Cerebellar nuclear complex (tissue), 1 donor: ENCODE measurements at regions not wholly inside any gene's neighbourhood (a gene's known extent, or its start where the extent isn't known, plus 50 kb on each side); places are given as distances from the start of the nearest gene placed in this dataset.

ENCODE experiments used
- DNase-seq, 2 experiments: peaks; one replicate each; lab custom pipeline; 2025; lab: John Stamatoyannopoulos, UW

DNA sequence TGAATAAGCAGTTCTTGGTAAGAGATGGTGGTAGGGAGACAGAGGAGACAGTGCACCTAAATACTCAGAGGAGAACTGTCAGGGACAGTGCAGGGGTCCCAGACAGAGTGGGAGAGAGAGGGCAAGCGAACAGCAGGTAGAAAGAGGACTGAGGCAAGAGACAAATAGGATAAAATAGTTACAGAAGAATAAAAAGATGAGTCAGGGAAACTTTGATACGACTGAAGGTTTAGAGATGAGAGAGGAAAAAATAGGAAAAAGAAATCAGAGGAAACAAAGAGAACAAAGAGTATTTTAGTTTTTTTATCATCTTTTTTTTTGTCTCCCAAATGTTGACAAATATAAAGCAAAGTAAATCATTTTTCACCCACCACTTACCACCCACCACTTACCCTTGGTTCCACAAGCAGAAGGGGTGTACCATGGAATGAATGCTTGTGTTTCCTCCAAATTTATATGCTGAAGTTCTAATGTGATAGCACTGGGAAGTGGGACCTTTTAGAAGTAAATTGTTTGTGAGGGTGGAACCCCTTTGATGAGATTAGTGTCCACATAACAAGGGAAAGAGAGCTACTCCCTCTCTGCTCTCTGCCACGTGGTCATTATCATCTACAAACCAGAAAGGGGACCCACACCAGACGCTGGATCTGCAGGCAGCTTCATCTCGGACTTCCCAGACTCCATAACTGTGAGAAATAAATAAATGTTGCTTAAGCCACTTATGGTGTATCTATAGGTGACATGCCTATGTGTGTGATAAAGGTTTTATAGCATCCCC, 292.1 kb downstream of the BTG1 start:
- no peak for DNase-seq

DNA sequence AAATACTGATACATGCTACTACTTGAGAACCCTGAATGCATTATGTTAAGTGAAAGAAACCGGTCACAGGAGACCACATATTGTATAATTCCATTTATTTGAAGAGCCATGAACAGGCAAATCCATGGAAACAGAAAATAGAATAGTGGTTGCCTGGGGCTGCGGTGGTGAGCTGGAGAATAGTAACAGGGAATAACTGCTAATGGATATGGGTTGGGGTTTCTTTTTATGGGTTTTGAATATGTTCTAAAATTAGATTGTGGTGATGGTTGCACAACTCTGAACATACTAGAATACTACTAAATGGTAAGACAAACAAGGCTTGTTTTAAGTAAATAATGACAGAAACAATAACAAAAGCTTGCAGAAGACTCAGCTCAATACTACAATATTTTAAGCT, 293.0 kb downstream of the BTG1 start:
- DNase-seq, result no peak

DNA sequence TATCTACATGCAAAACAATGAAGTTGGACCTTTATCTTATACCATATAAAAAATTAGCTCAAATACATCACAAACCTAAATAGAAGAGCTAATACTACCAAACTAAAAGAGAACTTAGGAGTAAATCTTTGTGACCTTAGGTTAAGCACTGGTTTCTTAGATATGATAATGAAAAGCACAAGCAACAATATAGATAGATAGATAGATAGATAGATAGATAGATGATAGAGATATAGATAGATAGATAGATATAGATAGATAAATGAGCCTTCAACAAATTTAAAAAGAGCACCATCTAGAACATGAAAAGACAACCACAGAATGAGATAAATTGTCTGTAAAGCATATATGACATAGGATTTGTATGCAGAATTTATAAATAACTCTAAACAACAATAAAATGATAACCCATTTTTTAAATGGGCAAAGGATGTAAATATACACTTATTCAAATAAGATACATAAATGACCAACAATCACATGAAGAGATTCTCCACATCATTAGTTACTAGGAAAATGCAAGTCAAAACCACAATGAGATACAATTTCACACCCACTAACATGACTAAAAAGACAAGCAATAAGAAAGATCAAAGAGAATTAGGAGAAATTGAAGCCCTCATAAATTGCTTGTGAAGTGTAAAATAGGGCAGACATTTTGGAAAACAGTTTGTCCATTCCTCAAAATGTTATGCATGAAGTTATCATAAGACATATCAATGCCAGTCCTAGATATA, 293.7 kb downstream of the BTG1 start:
- DNase-seq, result no peak

DNA sequence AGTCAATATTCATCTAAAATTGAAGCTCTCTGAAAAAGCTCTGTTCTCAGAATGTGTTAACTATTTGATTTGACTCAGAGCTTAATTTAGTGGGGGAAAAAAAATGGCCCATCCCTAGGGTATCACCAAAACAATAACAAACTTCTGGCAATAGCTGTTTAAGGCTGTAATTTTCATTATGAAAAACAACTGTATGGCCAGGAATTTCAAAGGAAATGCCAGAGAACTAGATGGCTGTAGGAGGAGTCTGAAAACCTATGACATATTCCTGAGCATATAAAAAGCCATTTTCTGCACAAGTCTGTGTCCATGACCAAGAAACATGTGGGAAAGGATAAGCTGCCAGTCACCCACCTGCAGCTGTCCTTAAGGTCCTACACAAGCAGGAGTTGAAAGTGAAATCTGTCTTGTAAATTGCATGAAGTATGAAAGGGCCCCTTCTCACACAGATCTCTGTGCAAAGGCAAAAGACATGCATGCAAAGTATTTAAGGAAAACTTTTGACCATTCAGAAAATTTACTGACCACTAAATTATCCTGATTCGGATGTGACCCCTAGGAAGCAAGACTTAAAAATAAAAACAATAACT, 299.1 kb downstream of the BTG1 start:
- no peak for DNase-seq

DNA sequence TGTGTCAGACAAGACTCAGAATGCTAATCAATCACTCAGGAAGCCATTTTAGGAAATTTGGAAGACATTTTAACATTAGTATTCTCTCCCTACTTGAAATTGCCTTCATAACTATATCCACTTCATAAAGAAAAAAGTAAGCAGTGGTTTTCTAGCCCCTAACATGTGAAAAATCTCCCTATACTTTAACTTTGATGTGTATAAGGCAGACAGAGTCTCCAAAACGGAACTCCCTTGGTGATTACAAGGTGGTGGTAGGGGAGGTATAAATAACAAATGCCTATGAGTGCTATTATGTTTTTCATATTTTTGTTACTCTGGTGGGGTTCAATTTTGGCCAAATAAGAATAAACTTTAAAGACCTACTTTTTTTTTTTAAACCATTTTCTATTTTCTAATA, 300.3 kb downstream of the BTG1 start:
- DNase-seq, result no peak

DNA sequence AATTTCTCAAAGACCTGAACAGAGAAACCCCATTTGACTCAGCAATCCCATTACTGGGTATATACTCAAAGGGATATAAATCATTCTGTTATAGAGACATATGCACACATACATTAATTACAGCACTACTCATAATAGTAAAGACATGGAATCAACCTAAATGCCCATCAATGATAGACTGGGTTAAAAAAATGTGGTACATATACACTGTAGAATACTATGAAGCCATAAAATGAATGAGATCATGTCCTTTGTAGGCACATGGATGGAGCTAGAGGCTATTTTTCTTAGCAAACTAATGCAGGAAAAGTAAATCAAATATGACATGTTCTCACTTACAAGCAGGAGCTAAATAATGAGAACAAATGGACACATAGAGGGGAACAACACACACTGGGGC, 303.8 kb downstream of the BTG1 start:
- DNase-seq, result no peak

DNA sequence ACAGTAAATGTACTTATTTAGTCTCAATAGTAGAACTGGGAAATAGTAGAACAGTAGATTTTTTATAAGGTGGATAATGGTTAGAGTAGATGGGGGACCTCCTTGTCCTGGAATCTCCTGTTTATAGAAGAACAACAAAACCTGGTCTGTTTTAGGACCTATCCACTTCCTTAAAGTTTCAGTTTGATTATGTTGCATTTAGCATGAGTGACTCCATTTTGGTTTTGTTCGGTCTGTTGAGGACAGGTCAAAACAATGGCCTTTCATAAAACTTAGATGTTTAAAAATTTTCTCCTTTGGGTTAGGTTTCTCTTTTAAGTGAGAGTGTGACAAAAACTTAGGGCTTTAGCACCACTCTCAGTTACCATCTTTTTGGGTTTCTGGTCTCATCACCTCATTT, 308.9 kb downstream of the BTG1 start:
- DNase-seq, result no peak

DNA sequence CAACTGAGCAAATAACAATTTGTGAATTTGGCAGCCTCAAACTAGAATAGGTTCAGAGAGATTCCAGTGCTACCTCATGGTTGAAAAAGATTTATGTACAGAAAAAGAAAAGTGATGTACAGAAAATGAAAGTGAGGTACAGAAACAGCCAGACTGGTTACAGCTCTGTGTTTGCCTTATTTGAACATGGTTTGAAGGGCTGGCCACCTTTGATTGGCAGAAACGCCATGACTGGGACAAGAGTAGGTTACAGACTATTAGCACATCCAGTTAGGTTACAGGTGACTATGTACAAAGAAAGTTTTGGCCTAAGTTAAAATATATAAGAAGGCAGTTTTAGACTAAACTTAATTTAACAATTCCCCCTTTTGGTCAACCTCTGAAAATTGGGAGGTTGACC, 309.4 kb downstream of the BTG1 start:
- DNase-seq, result no peak

DNA sequence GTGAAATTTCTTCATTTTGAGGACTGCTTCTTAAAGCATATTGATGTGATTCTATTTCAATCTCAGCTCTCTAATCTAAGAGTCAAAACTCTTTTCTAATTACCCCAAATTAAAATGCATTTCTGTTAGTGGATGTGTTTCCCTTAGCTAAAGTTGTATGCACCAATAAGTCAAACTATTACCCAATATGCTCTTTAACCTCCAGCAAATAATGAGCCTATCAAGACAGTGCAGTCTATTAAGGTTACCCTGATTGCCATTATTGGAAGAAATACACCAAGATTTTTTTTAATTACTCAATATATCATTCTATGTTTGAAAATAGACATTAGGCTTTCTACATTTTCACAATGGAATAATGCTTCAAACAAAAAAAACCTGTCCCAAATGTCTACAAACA, 310.0 kb downstream of the BTG1 start:
- no peak for DNase-seq

DNA sequence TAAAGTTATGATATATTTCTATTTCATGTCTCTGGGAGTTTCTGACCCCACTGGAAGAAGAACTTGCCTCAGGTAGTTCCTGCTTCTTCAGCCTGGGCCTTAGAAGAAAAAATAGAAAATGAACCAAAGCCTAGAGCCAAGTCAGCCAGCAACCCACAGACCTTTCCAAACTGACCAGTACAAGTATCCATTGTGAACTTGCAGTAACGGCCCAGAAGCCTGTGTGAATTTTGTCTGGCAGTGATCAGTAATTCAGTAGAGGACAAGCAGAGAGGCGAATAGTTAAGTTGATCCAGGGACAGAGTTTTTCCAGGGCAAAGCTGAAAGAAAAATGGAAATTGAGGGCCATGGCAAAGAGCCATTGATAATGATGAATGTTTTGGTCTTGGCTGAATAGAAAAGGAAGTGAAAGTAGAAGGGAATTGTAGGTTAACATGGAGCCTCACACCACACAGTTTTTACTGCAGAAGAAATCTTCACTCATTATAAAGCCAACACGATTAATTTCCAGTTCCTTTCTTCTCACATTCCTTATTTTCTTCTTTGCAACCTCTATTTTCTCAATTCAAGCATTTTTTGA, 311.8 kb downstream of the BTG1 start:
- no peak for DNase-seq

DNA sequence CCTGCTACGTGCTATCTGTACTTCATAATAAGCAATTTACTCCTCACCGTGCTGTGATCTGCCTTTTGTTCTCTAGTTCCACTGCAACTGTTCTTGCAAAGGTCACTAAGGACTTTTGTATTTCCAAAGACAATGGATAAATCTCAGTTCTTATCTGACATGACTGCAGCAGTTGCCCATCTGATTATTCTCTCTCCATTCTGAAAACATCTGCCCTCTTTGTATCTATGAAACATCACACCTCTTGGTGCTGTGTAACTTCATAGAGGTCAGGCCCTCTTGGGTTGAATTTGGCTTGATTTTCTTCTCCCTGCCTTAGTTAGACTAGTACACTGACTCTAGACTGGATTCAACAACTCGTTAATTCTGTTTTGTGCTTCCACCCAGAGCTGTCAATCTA, 319.6 kb downstream of the BTG1 start:
- no peak for DNase-seq

DNA sequence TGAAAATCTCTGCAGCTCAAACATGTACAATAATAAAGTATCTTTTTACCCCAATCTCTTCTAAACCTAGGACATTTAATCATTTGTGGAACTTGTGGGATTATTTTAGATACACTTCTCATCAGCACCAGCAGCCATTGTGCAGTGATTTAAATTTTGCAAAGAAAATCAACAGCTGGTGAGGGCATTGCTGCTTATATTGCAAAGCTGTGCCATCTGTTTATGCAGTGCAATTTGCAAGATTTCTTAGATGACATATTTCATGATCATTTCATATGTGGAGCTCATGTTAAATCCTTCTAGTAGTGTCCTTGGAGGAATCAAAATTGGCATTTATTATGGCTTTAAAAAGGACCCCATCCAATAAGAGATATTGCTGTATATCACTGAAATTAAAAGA, 320.7 kb downstream of the BTG1 start:
- no peak for DNase-seq

DNA sequence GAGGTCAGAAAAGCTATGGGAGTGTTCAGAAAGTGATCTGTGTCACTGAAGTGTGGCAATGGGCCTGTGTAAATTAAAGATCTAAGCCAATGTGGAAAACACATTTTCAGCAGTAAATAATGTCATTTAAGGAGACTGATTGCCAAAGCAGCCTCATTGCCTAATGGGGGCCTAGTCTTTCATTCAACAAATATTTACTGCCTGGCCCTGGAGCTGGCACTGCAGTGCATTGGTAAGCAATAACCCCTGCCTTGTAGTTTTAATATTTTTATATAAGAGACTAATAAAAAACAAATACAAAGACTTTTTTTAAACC, 326.6 kb downstream of the BTG1 start:
- DNase-seq, result no peak

DNA sequence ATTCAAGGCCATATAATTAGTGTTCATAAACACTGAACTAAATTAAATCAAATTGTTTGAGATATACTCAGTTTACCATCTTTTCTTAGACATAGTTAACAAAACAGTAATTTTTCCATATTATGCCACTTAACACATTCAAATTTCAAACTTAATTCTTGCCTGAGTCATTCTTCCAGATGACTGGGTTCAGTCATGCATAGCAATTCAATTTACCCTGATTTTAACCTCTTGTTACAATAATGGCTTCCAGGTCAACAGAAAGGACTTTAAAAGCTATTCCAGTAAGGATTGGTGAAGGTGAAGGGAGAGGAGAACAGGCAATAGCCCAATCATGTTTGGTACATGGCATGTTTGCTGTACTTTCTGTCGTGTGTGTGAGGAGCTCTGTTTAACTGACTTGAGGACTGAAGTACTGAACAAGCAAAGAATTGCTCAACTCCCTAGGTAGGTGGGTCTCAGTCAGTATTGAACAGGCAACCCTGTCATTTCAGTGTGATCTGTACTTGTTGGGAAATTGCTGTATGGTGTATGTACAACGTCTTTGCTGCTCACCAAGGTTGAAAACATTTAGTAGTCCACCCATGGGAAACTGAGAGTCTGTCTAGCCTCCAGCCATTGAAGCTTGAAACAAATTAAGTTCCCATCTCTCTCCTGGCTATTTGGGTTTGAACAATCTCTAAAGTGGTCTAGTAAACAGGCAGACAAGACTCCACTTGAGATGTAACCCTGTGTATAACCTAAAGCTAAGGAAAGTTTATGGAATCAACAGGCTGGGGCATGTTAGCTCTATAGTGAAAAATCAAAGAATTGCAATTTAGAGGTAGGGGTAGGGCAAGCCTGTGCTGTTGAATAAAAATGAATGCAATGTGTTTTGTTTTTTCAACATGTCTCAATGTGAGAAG, 327.2 kb downstream of the BTG1 start:
- no peak for DNase-seq

DNA sequence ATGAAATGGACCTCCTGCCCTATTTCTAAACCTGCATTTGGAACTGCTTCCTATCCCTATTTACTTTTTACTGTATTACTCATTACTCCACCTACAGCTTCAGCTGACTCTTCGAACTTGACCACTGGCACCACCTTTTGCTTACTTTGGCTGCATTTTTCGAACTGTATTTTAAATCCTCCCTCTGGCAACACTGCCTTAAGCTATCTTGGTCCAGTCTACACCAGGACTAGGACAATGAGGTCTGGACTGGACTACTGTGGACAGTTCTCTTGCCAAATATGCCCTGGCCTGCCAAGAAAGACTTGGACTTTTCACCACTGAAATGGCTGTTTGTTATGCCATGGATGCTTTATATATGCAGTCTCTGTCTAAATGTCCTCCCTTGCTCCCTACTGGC, 328.1 kb downstream of the BTG1 start:
- no peak for DNase-seq

DNA sequence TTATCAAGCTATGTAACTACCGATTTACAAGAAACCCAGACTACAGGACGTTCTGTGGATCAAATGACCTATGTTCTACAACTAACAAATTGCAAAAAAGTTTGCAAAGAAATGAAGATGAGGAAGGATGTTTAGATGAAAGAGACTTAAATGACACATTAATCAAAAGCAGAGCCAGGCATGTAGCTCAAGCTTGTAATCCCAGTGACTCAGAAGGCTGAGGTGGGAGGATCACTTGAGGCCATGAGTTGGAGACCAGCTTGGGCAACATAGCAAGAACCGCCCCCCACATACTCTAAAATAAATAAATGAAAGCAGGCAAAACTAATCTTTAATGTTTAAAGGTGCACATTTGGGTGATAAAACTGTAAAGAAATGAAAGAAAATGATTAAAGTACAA, 331.9 kb downstream of the BTG1 start:
- DNase-seq, result no peak

DNA sequence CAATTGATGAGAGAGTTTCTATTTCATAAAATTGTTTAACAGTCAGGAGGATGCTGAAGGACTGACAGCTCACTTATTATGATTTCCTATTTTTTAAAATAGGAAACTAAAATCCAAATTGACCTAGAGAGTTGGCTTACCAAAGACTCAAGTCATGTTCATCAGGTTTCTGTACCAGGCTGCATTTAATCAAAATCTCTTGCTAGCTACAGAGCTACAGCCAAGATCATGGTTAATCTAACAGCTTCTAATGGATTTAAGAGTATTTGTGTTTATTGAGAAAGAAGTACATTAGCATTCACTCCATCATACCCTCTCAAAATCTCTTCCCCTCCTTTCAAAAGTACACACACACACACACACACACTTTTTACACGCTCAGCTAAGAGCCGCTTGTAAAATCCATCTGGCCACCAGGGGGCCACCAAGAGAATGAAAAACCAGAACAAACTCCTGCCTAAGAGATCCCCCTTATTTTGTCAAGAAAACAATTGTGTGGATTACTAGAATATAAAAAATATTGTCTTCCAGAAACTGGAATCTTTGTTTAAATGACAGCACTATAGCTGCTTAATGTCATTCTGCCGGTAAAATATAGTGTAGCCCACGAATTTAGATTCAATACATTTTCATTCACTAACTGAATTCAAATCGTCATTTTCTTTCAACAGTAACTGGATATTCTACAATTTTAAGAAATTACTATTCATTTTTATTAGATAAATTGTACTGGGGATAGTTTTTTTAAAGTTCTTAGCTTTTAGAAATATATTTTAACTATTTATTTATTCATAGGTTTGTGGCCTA, 334.0 kb downstream of the BTG1 start:
- peak in 1 of 2 experiments; percentile 57 for DNase-seq

DNA sequence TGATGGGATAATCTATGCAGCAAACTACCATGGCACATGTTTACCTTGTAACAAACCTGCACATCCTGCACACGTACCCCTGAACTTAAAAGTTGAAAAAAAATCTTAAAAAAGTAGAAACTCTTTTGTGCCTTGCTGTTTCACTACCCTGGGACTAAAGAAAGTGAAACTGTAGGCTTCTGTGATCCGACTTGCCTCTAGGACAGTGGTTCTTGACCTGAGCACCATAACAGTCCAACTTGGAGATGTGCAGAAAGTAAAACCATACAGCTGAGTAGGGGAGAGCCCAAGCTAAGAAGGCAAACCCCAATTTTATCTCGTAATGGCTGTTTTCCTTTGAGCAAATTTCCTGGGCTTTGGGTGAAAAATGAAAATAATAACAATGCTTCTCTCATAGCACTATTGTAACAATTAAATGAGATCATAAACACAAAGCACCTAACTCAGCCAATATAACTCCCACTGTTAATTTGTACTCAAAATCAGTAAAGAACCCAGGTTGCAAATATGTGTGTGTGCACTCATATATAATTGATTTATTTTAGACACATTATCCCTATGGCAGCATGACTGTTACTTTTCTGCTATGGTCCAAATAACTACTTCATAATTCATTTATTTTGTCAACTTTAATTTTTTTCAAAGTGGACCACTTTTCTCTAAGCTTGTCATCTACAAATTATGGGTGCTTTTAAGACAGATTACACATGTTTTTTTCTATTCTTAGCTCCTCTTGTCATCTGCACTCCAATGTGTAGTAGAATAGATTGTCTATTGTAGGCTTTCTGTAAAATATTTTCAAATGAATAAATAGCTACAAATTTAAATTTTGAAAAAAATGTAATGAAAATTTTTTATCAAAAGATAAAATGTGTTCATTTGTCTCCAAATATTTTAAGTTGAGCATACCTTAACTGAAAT, 334.9 kb downstream of the BTG1 start:
- DNase-seq, result no peak

DNA sequence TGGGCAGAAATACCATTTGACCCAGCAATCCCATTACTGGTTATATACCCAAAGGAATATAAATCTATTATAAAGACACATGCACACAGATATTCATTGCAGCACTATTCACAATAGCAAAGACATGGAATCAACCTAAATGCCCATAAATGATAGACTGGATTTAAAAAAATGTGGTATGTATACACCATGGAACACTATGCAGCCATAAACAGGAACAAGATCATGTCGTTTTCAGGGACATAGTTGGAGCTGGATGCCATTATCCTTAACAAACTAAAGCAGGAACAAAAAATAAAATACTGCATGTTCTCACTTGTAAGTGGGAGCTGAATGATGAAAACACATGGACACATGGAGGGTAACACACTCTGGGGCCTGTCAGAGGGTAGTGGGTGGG, 335.6 kb downstream of the BTG1 start:
- no peak for DNase-seq

DNA sequence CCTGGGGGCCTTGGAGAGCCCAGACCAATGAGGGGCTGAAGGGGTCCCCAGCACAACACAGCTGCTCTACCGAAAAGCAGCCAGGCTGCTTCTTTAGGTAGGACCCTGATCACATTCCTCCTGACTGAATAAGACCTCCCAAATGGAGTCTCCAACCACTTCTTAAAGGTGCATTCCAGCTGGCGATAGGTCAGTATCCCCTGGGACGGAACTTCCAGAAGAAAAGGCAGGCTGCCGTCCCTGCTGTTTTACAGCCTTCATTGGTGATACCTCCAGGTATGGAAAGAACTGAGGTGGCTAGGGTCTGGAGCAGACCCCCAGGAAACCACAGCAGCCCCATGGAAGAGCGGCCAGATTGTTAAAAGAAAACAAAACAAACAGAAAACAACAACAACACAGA, 340.6 kb downstream of the BTG1 start:
- no peak for DNase-seq
